ENCODE measurements at regions not wholly inside any gene's neighbourhood (a gene's known extent, or its start where the extent isn't known, plus 50 kb on each side); places are given as distances from the start of the nearest gene placed in this dataset.

DNA sequence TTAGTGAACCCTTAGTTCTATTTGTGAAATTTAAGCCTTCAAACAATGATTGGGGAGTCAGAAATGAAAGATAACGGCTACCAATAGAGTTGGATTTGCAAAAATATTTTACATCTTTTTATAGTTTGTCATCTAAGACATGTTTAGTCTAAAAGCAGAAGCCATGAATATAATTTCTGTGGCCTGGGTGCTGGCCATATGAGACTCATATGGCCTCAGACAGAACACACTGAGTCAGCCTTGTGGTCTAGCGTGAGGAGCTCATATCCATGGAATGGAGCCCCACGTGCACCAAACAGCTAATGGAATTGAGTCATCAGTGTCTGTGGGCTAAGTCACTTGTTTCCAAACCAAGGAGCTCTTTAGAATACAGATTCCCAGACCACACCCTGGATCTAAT is 240.7 kb upstream of the NREP start:
- Histone ChIP-seq H3K27ac (no peak overlapping the region), H3K36me3 (no peaks in the 10 kb centered on the region), H3K4me3 (no peak overlapping the region), H3K4me1 (replicated peaks) (no peaks in the 10 kb centered on the region), H3K9me3 (no peaks in the 10 kb centered on the region), H3K27me3 (replicated peaks; ENCODE audit: insufficient read depth) (no peaks in the 10 kb centered on the region)
- no peak for TF ChIP-seq CTCF (IDR thresholded peaks at IDR 0.05)
- WGBS: 75% methylated on average over 3 of the region's 3 CpGs
- intact Hi-C loops (cut with DNase I): no loop called here
- DNase-seq (ENCODE audit: low spot score): no peak

DNA sequence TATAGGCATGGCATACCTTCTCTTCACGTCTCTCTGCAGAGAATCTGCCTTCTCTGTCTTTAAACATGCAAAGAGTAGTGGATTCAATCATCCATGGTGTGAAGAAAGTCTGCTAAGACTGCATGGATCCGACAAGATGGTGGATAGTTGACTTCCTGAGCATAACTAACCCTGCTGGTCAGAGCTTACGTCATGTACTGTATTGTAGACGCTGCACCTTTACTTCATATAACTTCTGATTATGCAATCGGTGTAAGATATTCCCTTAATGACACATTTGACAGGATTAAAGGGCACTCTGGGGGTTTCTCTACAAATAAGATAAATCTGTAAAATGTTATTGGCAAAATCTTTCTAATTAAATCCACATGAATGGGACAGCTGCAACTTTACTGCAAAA is 240.3 kb upstream of the NREP start:
- DNase-seq (ENCODE audit: low spot score): no peak
- Histone ChIP-seq H3K27ac (no peak overlapping the region), H3K4me3 (no peak overlapping the region), H3K4me1 (replicated peaks) (no peaks in the 10 kb centered on the region), H3K27me3 (replicated peaks; ENCODE audit: insufficient read depth) (no peaks in the 10 kb centered on the region), H3K9me3 (no peaks in the 10 kb centered on the region), H3K36me3 (no peaks in the 10 kb centered on the region)
- WGBS: 92% methylated on average over 5 of the region's 5 CpGs
- no peak for TF ChIP-seq CTCF (IDR thresholded peaks at IDR 0.05)
- no peak for TF ChIP-seq POLR2AphosphoS5 (IDR thresholded peaks at IDR 0.05)
- TF ChIP-seq POLR2A (IDR thresholded peaks at IDR 0.05): no peak
- intact Hi-C loops (cut with DNase I): no loop called here

GRCh38 chr5:111996574-111996973 is 239.6 kb upstream of the NREP start:
- Histone ChIP-seq H3K27ac (no peak overlapping the region), H3K36me3 (no peaks in the 10 kb centered on the region), H3K4me3 (no peak overlapping the region), H3K27me3 (replicated peaks; ENCODE audit: insufficient read depth) (no peaks in the 10 kb centered on the region), H3K9me3 (no peaks in the 10 kb centered on the region), H3K4me1 (replicated peaks) (no peaks in the 10 kb centered on the region)
- intact Hi-C loops (cut with DNase I): no loop called here
- DNase-seq (ENCODE audit: low spot score): no peak
- WGBS: 69% methylated on average over 2 of the region's 2 CpGs
- TF ChIP-seq POLR2AphosphoS5 (IDR thresholded peaks at IDR 0.05) (no peak), POLR2A (IDR thresholded peaks at IDR 0.05) (no peak), CTCF (IDR thresholded peaks at IDR 0.05) (no peak)

- TF ChIP-seq CTCF (IDR thresholded peaks at IDR 0.05) (no peak), POLR2AphosphoS5 (IDR thresholded peaks at IDR 0.05) (no peak), POLR2A (IDR thresholded peaks at IDR 0.05) (no peak)
- no peak overlapping the region for H3K4me3 ChIP-seq
- intact Hi-C loops (cut with DNase I): no loop called here
- no peaks in the 10 kb centered on the region for H3K27me3 ChIP-seq (replicated peaks; ENCODE audit: insufficient read depth)
- no peak overlapping the region for H3K27ac ChIP-seq
- H3K4me1 ChIP-seq (replicated peaks): no peaks in the 10 kb centered on the region
- no peaks in the 10 kb centered on the region for H3K36me3 ChIP-seq
- 80% methylated on average over 4 of the region's 4 CpGs for WGBS
- no peaks in the 10 kb centered on the region for H3K9me3 ChIP-seq
- no peak for DNase-seq (ENCODE audit: low spot score)
Observed at GRCh38 chr5:111995701-111996100, 238.7 kb upstream of the NREP start.

GRCh38 chr5:111993242-111993641 is 236.2 kb upstream of the NREP start:
- no peaks in the 10 kb centered on the region for H3K4me1 ChIP-seq (replicated peaks)
- 90% methylated on average over 2 of the region's 2 CpGs for WGBS
- intact Hi-C loops (cut with DNase I): no loop called here
- TF ChIP-seq POLR2A (IDR thresholded peaks at IDR 0.05) (no peak), POLR2AphosphoS5 (IDR thresholded peaks at IDR 0.05) (no peak), CTCF (IDR thresholded peaks at IDR 0.05) (no peak)
- DNase-seq (ENCODE audit: low spot score): no peak
- no peaks in the 10 kb centered on the region for H3K36me3 ChIP-seq
- no peak overlapping the region for H3K4me3 ChIP-seq
- no peaks in the 10 kb centered on the region for H3K9me3 ChIP-seq
- H3K27me3 ChIP-seq (replicated peaks; ENCODE audit: insufficient read depth): no peaks in the 10 kb centered on the region
- no peak overlapping the region for H3K27ac ChIP-seq

Data from prostate gland (tissue), 2 donors.